ENCODE measurements at regions not wholly inside any gene's neighbourhood (a gene's known extent, or its start where the extent isn't known, plus 50 kb on each side); places are given as distances from the start of the nearest gene placed in this dataset.

DNA sequence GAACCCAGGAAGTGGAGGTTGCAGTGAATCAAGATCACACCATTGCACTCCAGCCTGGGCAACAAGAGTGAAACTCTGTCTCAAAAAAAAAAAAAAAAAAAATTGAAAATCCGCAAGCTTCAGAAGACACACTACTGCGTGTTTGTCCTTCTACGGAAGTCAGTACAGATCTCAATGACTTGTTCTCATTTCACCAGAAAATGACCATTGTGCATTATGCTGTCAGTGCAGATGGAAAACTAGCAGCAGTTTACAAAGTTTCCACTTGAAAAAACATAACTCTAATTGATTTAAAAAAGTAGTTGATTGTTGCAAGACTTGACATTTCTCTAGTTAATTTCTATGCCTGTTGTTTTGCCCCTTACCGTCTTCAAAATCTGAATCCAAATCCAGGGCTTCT is 298.0 kb upstream of the DMRT1 start:
- Histone ChIP-seq H3K27ac (no peak overlapping the region), H3K27me3 (peaks cover 4% of the 10 kb centered on the region), H3K4me3 (ENCODE audit: low read depth in 1 of 2, low read length in 1 of 2) (no peak overlapping the region), H3K4me1 (ENCODE audit: control insufficient read depth in 1 of 2, insufficient read depth in 1 of 2, low read depth in 1 of 2, low read length in 1 of 2) (no peaks in the 10 kb centered on the region), H3K9me3 (no peaks in the 10 kb centered on the region), H3K36me3 (no peaks in the 10 kb centered on the region)
- no peak for TF ChIP-seq CTCF (IDR thresholded peaks at IDR 0.05)

GRCh38 chr9:545480-545879 is 296.0 kb upstream of the DMRT1 start:
- Histone ChIP-seq H3K4me1 (ENCODE audit: control insufficient read depth in 1 of 2, insufficient read depth in 1 of 2, low read depth in 1 of 2, low read length in 1 of 2) (no peaks in the 10 kb centered on the region), H3K9me3 (no peaks in the 10 kb centered on the region), H3K27me3 (peaks cover 9% of the 10 kb centered on the region), H3K27ac (no peak overlapping the region), H3K36me3 (no peaks in the 10 kb centered on the region), H3K4me3 (ENCODE audit: low read depth in 1 of 2, low read length in 1 of 2) (no peak overlapping the region)
- TF ChIP-seq CTCF (IDR thresholded peaks at IDR 0.05) = no peak

GRCh38 chr9:546235-546634 is 295.3 kb upstream of the DMRT1 start:
- TF ChIP-seq CTCF (IDR thresholded peaks at IDR 0.05) = no peak

DNA sequence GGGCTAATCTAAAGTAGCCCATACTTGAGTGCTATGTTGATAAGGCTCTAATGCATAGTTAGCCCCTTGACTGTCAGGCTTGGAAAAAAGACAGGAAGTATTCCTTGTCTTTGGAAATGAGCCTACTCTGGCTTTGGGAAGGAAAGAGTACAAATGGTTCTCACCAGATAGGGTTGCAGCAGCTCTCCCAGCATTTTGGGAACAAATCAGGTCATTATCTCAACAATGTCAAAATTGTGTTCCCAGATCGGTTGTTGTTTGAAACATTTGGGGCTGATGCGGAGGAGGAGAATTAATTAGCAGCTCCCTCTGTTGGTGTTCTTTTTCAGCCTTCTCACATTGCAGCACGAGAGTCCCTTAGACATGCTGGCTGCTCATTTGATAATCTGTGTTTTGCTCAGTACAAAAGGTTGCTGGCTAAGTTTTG is 294.7 kb upstream of the DMRT1 start:
- Histone ChIP-seq H3K4me3 (ENCODE audit: low read depth in 1 of 2, low read length in 1 of 2) (no peak overlapping the region), H3K27ac (no peak overlapping the region), H3K4me1 (ENCODE audit: control insufficient read depth in 1 of 2, insufficient read depth in 1 of 2, low read depth in 1 of 2, low read length in 1 of 2) (no peaks in the 10 kb centered on the region), H3K9me3 (no peaks in the 10 kb centered on the region), H3K36me3 (no peaks in the 10 kb centered on the region), H3K27me3 (peaks cover 9% of the 10 kb centered on the region)
- no peak for TF ChIP-seq CTCF (IDR thresholded peaks at IDR 0.05)

More at GRCh38 chr9:546235-546634, 295.3 kb upstream of the DMRT1 start:
- H3K4me1 ChIP-seq (ENCODE audit: control insufficient read depth in 1 of 2, insufficient read depth in 1 of 2, low read depth in 1 of 2, low read length in 1 of 2) = no peaks in the 10 kb centered on the region
- no peaks in the 10 kb centered on the region for H3K36me3 ChIP-seq
- peaks cover 9% of the 10 kb centered on the region for H3K27me3 ChIP-seq
- no peaks in the 10 kb centered on the region for H3K9me3 ChIP-seq
- H3K4me3 ChIP-seq (ENCODE audit: low read depth in 1 of 2, low read length in 1 of 2) = no peak overlapping the region
- H3K27ac ChIP-seq = no peak overlapping the region

GRCh38 chr9:547314-547713 is 294.2 kb upstream of the DMRT1 start:
- Histone ChIP-seq H3K36me3 (no peaks in the 10 kb centered on the region), H3K27ac (no peak overlapping the region), H3K9me3 (no peaks in the 10 kb centered on the region), H3K27me3 (peaks cover 9% of the 10 kb centered on the region), H3K4me3 (ENCODE audit: low read depth in 1 of 2, low read length in 1 of 2) (no peak overlapping the region), H3K4me1 (ENCODE audit: control insufficient read depth in 1 of 2, insufficient read depth in 1 of 2, low read depth in 1 of 2, low read length in 1 of 2) (no peaks in the 10 kb centered on the region)
- no peak for TF ChIP-seq CTCF (IDR thresholded peaks at IDR 0.05)

DNA sequence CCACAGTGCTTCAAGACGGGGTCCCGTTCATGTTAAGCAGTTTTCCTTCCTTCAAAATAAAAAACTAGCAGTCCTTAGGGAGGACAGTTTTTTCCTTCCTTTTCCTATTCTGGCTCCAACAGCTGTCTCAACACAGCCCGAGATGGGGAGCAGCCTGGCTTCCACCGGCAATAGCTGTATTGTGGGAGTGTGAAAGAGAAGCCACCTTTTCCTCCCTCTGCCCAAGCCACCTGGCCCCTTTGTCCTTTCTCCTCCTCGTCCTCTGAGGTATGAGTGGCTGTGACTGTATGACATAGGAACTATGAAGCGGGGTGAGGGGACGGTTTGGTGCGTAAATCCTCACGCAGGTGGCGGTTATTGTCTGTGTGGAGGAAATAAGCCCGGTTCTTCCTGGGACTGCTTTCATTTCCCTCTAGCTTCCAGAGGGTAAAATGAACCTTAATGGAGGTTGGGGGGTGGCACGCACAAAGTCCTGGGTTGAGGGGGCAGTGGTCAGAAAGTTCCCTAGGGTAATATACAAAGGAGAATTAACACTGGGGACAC is 292.0 kb upstream of the DMRT1 start:
- Histone ChIP-seq H3K9me3 (no peaks in the 10 kb centered on the region), H3K27me3 (peaks cover 9% of the 10 kb centered on the region)

More for the DNA sequence above, 292.0 kb upstream of the DMRT1 start:
- Histone ChIP-seq H3K4me3 (ENCODE audit: low read depth in 1 of 2, low read length in 1 of 2) (no peak overlapping the region), H3K27ac (no peak overlapping the region), H3K36me3 (no peaks in the 10 kb centered on the region), H3K4me1 (ENCODE audit: control insufficient read depth in 1 of 2, insufficient read depth in 1 of 2, low read depth in 1 of 2, low read length in 1 of 2) (no peaks in the 10 kb centered on the region)
- no peak for TF ChIP-seq CTCF (IDR thresholded peaks at IDR 0.05)
